ENCODE measurements at regions not wholly inside any gene's neighbourhood (a gene's known extent, or its start where the extent isn't known, plus 50 kb on each side); places are given as distances from the start of the nearest gene placed in this dataset.

DNA sequence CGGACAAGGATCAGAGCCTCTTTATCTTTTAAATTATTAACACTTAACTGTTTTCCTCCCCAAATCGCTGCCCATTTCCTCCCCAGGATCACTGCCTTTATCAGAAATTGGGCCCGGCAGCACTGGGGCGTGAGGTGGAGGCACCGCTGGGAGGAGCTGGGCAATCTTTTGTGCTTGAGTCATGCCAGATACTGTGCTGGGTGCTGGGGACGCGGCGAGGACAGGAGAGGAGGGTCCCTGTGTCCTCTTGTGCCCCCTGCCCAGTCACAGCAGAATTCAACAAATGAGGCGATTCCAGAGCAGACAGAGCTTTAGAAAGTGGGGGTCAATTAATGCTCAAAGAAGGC, 347.8 kb downstream of the ZNF536 start:
- no peak for DNase-seq

DNA sequence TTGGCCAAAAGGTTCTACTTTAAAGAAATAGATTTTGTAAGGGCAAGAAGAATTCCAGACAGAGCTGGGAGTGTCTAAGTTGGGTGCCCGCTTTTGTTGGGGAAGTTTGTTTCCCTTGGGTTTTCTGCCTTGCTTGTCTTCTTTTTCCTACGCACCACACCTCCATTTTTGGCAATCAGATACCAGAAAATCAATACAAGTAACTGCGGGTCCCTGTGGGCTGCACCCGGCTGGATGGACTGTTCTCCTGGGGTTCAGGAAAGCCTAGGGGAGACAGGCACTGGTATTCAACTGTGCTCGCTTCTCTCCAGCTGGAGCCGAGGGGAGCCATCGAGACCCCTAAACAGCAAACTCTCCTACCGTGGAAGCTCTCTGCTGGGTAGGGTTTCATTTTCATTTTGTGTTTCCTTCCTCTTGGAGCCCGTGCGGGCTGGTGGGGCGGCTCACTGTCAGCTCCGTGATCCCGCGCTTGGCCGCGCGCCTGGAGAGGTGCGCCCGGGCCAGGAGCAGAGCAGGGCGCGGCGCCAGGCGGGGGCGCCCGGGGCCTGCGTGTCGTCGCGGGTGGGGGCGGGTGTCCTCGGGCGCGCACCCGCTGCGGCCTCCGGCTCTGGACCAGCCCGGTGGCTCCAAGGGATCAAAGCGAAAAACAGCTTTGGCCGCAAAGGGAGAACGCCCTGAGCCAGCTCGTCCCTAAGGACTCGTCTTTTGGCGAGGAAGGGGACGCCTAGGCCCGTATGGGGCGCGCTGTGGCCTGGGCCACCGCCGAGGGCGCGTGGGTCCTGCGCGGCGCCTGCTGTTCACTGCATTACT, 347.2 kb downstream of the ZNF536 start:
- DNase-seq, result no peak

DNA sequence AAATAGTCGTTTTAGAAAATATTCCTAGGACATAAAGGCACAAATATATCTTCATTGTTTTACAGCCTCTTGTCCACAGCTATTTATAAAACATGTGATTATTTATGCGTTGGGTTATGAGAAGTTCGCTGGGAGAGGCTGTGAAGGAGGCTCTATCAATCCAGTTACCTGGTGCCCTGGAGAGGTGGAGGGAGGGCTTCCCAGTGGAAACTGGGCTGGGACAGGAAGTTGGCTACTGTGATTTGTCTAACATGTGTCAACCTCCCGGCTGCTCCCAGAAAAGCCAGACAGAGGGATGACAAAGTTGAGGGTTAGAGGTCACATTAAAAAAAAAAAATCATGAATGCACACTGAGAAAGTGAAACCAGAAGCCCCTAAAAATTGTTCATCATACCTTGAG, 346.5 kb downstream of the ZNF536 start:
- DNase-seq, result no peak

DNA sequence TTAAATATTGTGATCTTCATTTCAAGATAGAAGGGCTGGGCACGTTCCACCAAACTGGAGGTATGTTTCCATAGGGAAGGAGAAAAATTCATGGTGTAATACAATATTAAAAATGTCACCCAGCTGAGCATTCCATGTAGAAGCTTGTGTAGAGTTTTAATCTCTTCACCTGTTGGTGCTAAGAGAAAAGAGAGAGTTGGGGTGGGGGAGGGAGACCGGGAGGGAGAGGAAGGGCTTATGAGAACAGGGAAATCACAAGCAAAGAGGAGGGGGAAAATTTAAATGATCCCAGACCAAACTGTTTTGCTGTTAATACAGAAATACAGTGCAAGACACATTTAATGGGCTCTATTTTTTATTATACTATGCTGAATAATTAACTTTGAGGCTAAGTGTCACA, 345.8 kb downstream of the ZNF536 start:
- no peak for DNase-seq

DNA sequence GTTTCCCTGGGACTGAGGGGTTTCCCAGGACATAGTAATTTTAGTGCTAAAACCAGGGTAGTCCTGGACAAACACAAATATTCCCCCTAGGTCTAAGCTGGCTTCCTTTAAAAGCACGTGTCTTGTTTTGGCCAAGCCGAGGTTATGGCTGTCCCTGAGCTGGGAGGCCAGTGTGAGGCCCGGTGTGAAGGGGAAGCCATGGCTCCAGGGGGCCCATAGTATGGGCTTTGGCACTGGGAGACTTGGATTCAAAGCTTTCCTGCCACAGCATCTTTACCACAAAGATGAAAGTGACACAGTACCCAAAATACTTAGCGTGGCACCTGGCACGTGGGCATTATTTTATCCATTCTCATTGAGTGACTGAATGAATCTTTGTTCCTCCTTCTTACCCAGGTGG, 345.2 kb downstream of the ZNF536 start:
- no peak for DNase-seq

DNA sequence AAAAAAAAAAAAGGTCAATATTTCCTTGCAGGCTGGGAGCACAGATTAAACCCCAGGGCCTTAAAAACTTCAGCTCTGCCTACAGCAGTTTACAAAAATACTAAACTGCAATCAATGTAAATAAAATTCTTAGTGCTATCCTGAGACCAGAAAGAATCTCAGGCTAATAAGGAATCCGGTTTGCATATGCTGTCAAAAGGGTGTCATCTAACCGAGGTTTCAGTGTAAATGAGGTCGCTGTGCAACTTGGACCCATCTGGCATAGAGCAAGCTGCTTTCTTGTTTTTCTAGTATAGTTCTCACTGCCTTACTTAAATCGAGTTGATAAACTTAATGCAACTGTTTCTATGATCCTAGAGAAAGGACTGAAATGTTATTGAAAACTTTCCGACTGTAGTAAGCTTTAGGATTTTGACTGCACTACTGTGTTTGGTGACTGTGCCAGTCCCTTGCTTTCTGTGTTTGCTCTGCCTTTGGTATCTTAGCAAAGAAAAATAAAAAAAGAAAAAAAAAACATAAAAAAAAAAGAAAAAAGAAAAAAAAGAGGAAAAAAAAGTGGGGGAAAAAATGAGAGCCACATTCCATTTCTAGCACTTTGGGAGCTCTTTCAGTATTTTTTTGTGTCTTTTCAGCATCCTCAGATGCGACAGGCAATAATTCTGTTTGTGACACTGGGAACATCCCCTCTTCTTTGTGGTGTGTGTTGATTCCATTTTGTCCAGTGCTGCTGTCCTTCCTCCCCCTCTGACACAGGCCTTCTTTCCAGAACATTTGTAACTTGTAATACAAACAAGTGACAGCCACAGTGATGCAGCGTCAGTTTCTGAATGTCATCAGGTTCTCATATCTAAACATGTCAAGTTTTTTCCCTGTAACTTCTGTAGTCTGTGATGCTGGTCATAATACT, 340.5 kb downstream of the ZNF536 start:
- no peak for DNase-seq

DNA sequence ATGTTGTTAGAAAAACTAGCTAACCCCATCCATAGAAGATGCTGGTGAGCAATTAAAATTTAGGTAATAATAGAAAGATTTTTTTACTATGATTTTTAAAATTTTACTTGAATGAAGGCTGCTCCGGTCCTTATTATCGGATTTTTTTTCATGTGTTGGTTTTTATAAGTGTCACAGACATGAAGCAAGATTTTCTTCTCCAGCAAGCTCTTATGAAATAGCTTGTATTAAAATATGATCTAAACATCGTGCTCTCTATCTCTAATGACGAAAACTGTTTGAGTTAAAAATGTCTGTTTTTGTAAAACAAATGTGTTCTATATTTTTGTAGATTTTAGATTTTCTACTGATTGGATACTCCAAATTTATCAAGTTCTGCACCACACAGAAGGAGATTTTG, 339.6 kb downstream of the ZNF536 start:
- no peak for DNase-seq

DNA sequence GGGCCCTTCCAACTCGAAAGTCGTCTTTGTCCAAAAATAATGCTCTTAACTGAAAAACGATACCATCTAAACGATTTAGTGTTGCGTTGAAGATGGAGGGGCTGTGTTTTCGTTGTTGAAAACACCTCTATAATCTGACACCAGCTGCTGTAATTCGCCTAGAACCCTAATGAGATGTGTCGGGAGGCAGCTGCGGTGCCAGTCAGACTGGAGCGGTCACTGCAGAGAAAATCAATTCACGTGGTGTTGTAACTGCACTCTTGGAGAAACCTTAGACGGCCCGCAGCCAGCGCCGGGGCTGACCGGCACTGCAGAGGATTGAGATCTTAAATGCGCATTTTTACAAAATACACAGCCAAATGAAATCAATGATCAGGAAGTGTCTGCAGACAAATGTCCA, 339.1 kb downstream of the ZNF536 start:
- DNase-seq, result no peak

DNA sequence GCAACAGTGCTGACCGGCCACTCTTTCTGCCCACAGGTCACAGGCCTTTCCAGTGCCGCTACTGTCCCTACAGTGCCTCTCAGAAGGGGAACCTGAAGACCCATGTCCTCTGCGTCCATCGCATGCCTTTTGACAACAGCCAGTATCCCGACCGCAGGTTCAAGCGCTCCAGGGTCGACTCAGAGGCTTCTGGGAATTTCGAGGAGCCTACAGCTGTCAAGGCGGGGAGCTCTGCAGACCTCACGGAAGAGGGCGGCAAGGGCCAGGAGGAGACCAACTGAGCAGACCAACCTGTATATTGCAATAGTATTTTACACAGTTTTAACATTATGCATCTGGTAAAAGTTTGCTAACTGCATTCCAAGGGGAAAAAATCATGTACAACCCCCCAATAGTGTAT, 338.5 kb downstream of the ZNF536 start:
- DNase-seq, result no peak

DNA sequence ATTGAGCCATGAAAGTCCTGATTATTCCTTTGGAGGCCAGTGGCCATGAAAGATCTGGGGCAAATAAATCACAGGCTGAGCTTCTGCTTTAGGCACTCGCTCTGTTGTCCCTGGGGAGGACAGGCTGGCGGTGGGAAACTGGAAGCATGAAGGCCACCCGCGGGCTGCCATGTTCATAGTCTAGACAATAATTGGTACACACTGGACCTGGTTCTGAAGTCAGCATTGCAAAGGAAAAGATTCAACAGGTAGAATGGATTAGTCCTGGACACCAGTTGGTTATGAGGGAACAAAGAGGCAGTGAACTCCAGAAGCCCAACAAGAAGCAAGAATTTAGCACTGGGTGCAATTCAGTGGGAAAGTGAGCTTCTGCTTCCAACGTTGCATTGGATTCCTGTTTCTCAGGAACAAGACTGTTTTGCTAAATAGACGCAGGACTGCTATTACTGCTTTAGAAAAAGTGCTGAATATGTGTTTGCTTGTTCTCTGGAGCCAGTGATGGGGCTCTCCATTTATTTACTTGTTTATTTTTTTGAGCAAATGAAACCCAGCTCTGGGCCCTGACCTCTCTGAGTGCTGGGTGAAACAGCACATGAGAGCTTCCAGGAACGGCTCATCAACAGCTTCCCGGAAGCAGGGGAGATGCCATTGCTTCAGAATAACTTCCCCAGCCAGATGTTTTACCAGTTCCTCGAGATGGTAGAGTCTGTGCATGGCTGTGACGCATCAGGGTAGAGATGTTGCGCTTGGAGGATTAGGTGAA, 336.4 kb downstream of the ZNF536 start:
- no peak for DNase-seq

DNA sequence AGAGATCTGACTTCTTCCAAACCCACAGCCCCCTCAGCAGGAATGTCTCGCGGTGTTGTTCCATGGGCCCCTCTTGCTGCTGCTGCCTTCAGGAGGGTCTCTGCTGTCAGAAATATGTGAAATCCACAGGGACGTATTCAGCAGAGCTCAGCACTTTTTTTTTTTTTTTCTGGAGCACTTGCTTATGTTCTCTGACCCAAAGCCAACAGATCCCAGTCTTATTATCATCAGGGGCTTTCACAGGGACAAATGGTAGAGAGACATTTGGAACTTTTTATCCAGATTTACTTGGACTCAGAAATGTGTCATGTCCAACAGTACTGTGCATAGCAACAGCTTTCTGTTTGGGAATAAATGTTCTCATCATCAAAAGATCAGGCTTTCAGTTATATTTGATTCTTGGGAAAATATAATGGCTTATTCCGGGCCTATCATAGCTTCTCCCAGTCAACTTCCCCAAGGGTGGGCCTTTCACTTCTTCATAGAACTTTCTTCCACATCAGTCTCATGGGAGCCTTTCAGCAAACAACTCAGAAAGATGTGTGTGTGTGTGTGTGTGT, 332.7 kb downstream of the ZNF536 start:
- DNase-seq, result no peak

DNA sequence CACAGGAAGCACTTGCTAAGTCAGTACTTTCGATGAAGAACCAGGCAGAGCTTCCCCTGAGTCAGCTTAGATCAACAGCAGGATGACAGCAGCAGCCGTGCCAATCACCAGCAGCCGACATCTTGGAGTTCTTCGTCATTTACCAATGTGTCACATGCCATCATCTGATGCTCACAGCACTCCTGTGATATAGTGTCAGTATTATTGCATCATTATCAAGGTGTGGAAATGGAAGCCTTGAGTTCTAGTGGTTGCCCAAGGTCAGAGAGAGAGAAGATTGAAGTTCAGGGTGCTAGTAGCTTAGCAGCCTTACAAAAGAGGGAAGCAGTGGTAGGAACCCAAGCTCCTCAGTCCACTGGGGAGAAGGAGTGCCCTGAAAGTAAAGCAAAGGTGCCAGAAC, 331.5 kb downstream of the ZNF536 start:
- no peak for DNase-seq

DNA sequence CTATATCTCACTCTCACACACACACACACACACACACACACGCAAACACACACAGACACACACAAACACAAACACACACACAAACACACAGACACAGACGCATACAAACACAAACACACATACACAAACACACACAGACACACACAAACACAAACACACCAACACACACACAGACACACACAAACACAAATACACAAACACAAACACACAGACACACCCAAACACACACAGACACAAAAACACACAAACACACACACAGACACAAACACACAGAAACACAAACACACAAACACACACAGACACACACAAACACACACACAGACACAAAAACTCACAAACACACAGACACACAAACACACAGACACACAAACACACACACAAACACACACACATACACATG, 329.0 kb downstream of the ZNF536 start:
- DNase-seq, result no peak

DNA sequence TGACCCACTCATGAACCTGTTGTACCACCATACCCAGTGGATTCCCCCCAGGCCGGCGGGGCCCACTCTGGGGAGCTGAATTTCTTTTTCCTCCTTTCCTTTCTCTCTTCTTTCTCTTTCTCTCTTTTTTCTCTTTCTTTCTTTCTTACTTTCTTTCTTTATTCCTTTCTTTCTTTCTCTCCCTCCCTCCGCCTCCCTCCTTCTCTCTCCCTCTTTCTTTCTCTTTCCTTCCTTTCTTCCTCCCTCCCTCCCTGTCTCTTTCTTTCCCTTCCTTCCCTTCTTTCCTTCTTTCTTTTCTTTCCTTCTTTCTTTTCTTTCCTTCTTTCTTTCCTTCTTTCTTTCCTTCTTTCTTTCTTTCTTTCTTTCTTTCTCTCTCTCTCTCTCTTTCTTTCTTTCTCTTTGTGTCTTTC, 327.7 kb downstream of the ZNF536 start:
- DNase-seq, result no peak

DNA sequence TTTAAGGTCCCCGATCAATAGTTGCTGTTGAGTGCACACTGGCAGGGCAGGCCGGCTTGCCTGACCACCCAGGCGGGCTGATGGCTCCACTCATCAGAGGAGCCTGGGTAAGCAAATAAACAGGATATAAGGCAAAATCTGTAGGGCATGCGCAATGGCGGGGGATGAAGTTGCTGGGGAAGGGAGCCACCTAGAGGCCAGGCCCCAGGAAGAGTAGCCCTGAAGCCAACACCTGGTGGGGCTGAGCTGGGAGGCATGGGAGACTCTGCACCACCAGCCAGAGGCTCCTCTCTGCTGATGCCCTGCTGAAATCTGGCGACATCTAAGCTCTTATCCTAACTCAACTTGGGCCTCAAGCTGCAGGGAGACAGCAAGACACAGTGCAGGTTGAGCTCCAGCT, 324.3 kb downstream of the ZNF536 start:
- no peak for DNase-seq

DNA sequence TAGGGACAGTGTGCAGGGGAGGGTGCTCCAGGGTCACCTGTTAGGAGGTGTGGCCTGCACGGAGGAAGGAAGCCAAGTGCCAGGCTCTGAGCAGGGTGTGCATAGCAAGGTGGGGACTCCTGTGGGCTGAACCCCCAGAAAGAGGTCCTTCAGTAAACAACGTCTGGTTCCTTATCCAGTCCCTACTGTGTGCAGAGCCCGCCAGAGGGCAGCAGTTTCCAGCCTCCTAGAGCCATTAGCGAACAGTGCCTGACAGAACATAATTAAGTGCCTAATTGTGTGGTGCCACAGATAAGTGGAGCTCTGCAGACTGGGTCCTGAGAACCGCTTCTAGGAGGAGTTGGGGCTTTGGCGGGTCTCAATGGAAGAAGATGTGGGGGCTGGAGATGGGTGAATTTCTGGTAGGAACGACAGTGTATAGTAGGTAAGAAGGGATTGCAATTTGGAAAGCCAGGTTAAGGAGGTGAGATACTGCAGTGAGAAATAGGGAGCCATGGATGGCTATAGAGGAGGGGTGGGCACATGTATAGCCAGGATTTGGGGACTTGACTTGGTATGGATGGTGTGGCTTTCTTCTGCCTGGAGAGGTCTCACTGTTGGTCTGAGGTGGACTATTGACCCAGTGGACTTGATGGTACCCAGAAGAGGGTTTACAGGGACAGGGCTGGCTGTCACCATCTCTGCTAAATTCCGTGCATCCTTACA, 323.1 kb downstream of the ZNF536 start:
- DNase-seq, result no peak

DNA sequence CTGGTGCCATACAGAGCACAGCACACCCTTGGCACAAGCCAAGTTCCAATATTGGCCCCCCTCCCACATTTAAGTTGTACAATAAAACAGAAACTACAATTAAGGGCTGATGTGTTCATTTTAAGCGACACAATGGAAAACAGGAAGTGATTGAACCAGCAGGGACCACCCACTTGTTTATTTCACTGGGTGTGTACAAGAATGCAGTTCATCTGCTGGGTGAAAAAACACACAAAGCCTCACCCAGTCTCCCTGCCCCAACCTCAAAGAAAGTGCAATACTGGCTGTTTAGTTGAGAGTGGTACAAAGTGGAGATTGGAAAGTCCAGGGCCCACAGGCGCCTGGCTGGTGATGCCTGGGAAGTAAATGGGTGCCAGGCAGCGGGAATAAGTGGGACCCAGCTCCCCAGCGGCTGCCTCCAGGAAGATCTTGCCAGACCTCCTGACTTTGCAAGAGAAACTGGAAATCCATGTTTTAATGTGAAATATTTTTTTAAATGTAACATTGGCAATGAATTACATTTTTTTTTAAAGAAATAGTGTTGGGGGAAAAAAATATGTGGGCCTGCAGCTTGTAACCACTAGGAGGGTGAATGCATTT, 322.1 kb downstream of the ZNF536 start:
- no peak for DNase-seq

DNA sequence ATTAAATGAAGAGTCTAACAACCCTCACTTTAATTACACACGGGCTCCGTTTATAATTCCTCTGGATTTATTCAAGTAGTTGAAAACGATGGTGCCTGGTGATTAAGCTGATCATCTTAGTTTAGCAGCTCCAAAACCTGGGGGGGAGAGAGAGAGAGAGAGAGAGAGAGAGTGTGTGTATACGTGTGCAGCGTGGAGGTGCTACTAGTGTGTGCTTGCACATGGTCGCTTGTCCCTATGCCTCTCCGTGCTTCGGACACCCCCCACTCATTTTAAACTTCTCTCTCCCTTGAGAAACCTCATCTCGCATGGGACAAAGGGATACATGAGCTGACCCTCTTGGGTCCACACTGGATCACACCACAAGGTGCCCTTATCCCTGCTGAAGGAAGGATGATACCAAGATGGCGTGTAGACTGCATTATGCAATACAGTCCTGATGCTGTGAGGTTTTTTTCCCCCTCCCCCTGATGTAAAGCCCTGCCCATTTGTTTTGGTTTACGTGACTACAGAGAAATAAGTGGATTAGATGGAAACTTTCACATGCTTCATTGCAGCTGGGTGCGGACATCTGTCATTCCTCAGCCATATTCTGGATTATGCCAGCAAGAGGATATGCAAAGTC, 320.8 kb downstream of the ZNF536 start:
- DNase-seq, result no peak

DNA sequence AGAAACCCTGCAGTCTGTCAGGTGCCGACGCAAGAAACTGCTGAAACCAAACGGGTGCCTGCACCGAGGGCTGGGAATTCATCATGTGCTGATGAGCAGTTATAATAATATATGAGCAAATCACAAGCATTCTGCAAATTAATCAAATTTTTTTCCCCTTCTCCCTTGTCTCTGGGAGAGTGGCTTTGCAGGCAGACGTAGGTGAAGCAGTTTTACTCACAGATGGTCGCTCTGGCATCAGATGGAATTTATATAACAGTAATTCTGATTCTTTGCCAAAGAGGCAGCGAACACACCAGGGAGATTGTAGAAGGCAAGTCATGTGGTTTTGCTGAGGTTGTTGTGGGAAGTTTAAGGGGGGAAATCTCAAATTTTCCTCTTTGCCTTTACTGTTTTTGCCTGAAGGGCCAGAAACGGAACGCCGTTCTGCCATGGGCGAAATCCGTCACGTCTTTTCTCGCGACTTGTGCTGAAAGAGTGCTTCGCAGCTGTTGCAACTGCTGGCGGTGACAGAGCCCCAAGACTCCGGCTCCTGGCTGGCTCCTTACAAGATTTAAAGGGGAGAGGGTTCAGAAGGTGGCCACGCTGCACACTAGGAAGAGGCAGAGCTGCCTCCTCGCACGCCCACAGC, 320.1 kb downstream of the ZNF536 start:
- DNase-seq, result no peak

DNA sequence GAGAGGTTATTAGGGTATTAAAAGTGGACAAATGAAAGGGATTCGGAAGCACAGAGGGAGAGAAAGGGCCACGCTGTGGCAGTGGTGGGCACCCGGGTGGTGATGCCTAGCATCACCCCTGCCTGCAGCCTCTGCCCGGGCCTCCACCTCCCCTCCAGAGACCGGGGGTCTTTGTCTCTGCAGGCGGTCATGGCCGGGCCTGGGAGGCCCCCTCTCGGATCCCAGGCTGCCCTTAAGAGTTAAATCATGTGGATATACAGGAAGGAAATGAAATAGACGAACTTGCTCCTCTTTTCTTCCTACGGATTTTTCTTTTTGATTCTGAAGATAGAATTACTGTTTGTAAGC, 319.6 kb downstream of the ZNF536 start:
- DNase-seq, result no peak

Data from CD4-positive, alpha-beta T cell treated with Interleukin-4 for 1 hour (primary cell).